Medulla oblongata (tissue), 1 donor: ENCODE measurements at regions not wholly inside any gene's neighbourhood (a gene's known extent, or its start where the extent isn't known, plus 50 kb on each side); places are given as distances from the start of the nearest gene placed in this dataset.
"Not testable (repeated sequence)": the region's sequence is repeated elsewhere in the genome, so short reads cannot be mapped to it uniquely, and the experiment has no call there.

Source experiments
- DNase-seq: peaks from one replicate; pipeline ENCODE4 v3.0.0-alpha.2; 2015; ENCODE audit errors: extremely low spot score

DNA sequence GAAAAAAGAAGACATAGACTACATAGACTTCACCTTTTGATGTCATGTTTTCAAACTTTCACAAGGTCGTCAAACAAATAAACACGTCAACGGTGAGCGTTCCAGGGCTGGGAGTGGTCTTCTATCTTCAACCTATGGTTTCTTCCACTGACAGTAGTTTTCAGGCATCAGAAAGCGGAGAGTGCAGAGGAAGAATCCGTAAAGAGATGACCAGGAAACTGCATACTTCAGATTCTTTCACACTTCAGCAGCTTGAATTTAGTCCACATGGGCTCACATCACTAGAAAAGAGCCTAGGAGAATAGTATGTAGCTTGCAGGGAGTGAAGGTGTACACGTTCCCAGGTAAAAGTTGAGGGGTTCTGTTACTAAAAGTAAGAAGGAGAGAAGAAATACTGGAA, 58.5 kb downstream of the NPY1R start:
- DNase-seq: no peak

DNA sequence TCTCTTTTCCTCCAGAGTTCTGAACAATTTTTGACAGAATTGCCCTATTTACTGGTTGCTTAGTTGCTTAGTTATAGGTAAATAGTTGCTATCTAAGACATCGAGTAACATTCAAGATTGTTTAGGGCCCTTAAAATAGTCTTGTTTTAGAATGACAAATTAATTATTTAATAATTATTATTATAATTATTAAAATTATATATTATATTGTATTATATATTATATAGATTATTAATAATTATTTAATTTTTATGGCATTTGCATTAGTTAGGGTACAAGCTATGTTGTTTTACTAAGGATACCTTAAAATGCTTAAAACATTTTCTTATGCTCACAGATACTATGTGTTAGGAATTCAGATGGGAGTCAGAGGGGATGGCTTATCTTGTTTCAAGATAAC, 59.2 kb downstream of the NPY1R start:
- no peak for DNase-seq

DNA sequence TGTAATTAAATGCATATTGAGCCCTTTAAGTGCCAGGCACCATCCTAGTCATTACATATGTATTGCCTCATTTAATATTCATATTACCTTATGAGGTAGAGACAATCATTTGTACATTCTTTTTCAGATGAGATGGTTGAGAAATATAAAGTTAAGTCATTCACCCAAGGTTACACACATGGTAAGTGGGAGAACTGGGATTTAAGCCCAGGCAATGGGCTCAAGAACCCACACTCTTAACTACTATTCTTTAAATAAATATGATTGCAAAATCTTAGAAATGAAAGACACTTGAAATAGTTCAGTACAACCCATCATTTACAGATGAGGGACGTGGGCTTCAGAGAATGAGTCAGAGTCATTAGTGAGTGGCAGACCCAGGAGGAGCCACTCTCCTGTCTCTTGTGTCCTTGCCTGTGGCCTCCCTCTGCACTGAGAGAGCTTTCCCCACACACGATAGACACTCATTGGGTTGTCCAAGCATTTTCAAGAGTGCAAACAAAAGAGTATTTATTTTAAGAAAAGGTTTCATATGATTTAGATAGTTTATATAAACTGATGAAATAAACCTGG, 60.8 kb downstream of the NPY1R start:
- DNase-seq: no peak

DNA sequence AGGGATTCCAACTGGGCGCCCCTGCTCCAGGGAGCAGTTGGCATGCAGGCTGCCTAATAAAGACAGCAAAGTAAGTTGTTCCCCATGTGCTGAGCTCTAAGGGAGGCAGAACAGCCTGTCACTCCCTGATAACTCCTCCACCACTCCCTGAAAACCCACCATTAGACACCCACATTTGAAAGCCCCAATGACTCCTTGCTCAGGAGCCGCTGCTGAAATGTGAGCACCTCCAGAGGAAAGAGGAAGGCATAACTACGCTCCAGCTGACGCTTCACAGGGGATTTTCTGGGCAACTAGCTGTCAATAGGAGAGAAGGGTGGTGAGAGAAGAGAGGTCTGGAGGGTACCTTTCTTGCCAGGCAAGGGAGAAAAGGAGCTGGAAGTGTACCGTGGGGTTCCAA, 62.5 kb downstream of the NPY1R start:
- no peak for DNase-seq

DNA sequence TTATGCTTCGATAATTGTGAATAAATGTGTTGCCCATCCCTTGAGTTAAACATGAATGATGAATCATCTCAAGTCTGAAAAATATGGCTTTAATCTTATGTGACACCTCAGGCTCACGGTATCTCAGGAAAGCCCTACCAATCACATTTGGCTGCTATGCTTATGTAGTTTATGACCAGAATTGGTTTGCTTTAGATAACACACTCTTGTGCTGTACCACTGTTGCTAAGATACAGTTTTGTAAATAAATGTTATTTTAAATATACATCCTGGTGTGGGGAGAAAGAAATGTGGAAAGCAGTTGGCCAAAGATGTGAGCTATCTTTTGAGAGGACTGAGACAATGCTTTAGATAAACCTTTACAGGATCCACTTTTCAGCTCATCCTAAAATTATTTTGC, 63.2 kb downstream of the NPY1R start:
- DNase-seq: no peak

DNA sequence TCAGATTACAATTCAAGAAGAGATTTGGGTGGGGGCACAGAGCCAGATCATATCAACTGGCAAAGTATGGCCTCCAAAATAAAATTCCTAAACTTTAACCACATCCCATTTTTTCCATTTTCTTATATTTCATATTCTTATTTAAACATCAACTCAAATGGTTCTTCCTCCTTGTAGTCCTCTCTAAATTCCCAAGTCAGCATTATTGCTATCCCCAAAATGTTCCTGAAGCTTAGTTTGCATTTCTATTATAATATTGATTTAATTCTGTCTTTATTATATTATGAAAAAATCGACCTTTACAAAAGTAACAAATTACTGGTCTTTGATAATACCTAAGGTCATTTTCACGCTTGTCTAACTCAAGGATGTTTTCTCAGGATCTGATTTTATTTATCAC, 67.5 kb downstream of the NPY1R start:
- no peak for DNase-seq

DNA sequence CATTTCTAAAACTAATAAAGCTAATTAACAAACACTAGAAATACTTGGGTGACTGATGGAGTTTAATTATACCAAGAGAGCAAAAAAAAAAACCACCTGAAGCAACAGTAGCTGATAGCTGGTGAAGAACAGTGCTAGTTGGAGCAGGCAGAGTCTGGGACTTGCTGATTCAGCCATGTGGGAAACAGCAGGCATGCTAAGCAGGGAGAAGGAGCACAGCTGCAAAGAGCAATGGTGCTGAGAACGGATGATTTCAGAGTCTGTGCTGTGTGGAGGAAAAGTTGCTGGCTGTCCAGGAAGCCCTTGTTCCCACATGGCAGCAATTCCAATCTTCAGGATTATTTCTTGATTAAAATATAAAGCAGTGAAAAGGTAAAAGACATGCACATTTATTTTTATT, 68.8 kb downstream of the NPY1R start:
- peak; percentile 5 for DNase-seq

DNA sequence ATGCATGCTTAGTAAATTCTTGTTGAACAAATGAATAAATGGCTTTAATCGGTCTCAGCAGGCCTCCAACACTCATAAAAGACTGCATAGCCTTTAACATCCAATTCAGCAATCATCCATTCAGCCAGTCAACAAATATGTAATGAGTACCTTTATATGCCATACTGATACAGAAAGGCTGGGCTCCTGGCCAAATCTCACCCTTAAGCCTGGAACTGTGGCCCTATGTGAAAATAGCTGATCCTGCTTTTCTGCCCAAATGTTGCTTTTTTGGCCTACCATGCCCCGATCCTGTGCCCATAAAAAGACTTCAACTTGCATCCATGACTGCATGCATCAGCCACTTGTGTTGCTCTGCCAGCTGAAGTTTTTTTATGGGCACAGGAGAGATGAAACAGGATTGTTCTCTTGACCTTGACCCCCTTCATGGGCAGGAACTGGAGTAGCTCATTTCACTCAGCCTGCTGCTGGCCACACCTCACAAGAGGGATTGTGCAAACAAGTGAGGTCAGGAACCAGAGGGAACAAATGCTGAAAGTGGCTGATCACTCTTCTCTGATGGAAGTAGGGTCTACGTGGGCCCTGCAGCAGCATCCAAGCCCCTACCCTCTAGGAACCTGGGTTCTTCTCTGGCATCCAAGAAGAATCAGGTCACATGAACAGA, 75.6 kb downstream of the NPY1R start:
- DNase-seq: no peak

DNA sequence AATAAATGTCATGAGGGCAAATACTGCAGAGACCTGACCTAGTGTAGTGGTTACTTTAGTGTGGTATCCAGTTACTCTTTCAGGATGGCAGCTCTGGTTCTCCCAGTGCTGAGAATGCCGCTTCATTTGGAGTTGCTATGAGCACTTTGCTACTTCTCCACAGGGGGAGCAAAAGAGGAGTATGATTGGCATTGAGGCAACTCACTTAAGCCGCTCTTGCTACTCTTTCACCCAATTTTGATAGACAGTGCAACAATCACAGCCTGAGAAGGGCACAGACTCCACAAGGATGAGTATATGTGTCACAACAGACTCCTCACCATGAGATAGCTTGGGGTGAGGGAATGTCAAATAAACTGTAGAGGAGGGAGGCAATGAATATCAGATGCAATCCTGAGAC, 81.2 kb downstream of the NPY1R start:
- no peak for DNase-seq

DNA sequence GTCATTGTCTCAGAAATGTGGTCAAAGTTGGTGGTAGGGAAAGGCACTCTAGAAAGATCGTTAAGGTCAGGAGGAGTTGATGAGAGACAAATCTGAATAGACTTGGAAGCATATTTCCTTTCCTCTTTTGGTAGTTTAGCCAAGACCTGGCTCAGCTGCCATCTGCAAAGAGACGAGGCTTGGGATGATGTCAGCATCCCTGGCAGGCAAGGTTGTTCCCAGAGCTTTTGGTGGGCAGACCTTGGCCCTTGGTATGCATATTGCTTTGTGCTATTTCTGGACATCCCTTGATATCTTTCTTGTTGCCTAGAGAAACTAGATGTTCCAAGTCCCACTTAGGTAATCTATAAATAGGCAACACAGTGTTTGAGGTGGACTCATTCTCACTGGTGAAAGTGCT, 82.4 kb upstream of the NAF1 start:
- no peak for DNase-seq

DNA sequence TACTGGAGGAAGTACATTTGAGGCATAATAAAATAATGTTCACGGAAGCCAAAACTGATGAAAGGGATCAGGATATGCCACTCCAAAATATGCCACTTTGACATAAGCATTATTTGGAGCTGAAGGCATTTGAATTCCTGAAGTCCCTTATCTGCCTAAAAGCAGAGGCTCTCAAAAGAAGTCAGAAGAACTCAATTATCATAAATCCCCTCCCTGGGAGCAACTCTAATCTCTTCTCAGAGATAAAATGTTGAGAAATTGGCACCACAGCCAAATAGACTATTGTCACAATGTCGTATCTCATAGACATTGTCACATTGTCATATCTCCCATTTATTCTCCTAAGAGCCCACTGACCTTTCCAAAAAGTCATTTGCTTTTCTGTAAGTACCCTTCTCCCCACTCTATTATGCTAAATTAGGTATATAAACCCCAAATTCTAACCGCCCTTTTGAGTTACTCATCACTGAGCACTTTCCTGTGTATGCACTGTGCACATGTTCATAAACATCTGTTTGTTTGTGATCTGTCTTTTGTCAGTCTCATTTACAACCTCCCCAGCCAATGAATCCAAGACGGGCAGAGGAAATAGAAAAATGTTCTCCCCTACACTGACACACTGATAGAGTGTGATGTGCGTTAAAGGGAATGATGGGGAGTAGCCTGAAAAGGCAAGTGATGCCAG, 78.5 kb upstream of the NAF1 start:
- no peak for DNase-seq

DNA sequence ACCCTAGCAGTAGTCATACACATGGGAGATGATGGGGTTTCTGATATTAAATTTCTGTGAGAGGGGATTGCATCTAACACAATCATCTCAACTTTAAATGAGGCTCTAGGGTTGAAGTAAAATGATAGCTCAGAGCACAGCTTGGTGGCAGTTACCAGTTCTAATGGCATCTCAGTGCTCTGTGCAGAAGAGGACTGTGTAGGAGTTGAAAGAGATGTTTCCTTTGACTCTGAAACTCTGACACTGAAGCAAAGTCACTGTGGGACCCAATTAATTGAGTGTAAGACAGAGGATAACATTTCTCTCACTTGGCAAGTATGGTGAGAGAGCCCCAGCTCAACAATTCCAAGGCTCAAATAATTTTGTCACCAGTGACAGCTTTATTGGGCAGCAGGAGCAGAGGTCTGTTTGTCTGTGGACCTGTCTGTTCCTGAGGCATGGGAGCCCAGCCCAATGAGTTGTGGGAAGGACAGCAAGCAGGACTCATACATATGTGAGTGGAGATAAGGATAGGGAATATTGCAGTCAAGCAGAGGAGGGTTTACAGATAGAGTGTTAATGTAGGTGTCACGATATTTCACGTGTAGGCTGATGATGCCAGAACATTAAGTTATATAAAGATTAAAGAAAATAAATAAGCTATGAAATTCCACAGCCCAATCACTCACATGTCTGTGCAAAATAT, 76.7 kb upstream of the NAF1 start:
- DNase-seq: no peak

DNA sequence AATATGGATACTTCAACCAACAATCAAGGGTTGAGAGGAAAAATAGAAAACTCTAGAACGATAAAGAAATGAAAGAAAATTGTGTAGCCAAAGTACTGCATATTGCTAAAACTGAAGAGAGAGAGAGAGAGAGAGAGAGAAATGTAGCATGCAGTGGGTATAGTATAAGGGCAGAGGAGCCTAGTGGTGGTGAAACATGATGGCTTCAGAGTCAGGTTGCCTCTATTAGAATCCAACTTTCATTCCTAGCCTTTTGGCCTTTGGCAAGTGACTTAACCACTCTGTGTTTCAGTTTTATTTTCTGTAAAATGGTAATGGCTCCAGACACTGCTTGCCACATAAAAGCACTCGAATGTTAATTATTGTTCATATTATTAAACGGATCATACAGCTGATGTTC, 71.2 kb upstream of the NAF1 start:
- DNase-seq: no peak

DNA sequence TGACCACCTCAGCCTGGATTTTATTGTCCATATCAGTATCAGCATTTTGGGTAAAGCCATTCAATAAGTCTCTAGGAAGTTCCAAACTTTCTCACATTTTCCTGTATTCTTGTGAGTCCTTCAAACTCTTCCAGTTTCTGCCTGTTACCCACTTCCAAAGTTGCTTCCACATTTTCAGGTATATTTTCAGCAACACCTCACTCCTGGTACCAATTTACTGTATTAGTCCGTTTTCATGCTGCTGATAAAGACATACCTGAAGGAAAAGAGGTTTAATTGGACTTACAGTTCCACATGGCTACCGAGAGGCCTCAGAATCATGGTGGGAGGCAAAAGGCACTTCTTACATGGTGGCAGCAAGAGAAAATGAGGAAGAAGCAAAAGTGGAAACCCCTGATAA, 69.7 kb upstream of the NAF1 start:
- not testable (repeated sequence) for DNase-seq

DNA sequence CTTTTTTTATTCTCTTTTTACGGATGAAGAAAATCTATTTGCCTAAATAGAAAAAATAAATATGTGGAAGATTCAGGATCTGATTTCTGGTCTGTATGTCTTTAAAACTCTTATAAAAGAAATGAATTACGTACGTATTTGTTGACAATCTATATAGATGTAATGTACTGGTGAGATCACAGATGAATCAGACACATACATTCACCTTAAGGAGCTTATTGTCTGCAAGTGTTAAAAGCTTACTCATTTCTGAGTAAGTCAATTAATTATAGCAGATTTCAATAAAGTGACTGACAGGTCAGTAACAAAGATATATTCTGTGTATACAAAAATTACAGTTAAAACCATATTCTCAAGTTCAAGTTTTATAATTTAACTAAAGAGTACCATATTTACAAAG, 66.6 kb upstream of the NAF1 start:
- no peak for DNase-seq

DNA sequence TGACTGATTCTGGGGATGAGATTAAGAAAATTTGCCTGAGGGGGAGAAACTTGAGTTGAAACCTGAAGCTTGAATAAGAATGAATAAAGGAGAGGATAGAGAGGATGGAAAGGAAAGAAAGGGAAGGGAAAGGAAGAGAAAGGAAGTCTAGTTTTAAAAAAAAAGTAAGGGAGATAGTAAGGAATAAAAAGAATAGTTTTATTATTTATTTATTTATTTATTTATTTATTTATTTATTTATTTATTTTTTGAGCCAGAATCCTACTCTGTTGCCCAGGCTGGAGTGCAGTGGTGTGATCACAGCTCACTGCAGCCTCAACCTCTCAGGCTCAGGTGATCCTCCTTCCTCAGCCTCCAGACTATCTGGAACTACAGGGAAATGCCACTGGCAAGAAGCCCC, 62.0 kb upstream of the NAF1 start:
- no peak for DNase-seq

DNA sequence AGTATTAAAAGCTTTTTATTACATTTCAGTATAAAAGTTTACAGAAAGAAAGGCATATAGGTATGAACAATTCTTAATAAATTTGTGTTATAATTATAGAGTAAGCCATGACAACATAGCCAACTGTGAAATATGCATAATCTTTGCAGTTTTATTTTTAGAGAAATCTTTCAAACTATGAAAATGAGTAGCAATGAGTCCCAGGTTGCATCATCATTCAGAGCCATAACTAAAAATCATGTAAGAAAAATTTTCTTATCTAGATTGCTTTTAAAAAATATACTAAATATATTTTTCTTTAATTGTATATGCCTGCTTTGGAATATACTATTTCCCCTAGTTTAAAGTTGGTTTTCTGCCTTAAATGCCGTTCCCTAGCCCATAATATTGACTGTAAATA, 54.8 kb upstream of the NAF1 start:
- DNase-seq: no peak

DNA sequence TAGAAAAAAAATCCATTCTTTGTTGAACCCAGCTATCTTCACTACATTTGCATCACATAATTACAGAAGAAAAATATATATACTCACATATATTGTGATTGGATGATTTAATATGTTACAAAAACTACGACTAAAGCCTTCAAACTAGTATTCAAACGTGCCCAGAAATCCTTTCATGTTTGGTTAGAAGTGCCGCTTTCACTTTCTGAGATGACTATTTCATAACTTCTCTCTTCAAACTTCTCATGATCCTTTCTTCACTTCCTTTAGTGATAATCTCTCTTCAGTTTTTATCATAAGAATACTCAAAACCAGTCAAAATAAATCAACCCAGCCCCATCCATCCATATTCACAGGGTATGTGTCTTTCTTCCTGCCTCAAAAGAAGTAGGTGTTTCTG, 50.8 kb upstream of the NAF1 start:
- DNase-seq: no peak
